GM12878 (cell line): ENCODE measurements at regions not wholly inside any gene's neighbourhood (a gene's known extent, or its start where the extent isn't known, plus 50 kb on each side); places are given as distances from the start of the nearest gene placed in this dataset.

Experiments used
- ATAC-seq: fragments of 200-7000 bp; cut with Tn5 transposase; 3 replicates; pipeline ENCODE4 v1.9.1; 2020; ENCODE audit warnings: mild to moderate bottlenecking, moderate library complexity
- BruUV-seq: library from RNA; stranded (reverse); fragments of 400-500 nt; replicated peaks from 2 replicates; lab custom pipeline; 2021; lab: Mats Ljungman, UMichigan
- CTCF ChIA-PET: fragments of 300-600 bp; sonication (Branson Sonifier 250); formaldehyde crosslinking; extraction: SDS; loops from one replicate; lab custom pipeline; 2021; ENCODE audit warnings: inconsistent platforms; lab: Yijun Ruan, JAX
- POLR2A ChIA-PET: fragments of 350-600 bp; formaldehyde crosslinking; extraction: SDS; loops from one replicate; lab custom pipeline; 2021; ENCODE audit warnings: inconsistent platforms; lab: Charles Lee
- RAD21 ChIA-PET: fragments of 300-600 bp; sonication (Branson Sonifier 250); formaldehyde crosslinking; loops from one replicate; lab custom pipeline; 2023; ENCODE audit warnings: antibody characterized with exemption; ENCODE audit not compliant: unreplicated experiment; lab: Charles Lee
- SMC1A ChIA-PET: fragments of 300-600 bp; sonication (Branson Sonifier 250); formaldehyde crosslinking; loops from one replicate; lab custom pipeline; 2023; ENCODE audit not compliant: unreplicated experiment, uncharacterized antibody; lab: Charles Lee
- DNase-seq: peaks from one replicate; pipeline ENCODE4 v3.0.0-alpha.2; 2011; ENCODE audit warnings: low read depth, low spot score
- FAIRE-seq: peaks from 3 replicates; lab custom pipeline; 2011; peaks lifted over from hg19 to GRCh38; lab: Jason Lieb, UNC
- H2AFZ ChIP-seq: 2 replicates; pipeline ENCODE4 v1.6.0; 2011; ENCODE audit warnings: low read depth, low read length, control low read depth; ENCODE audit not compliant: control insufficient read depth
- H3K27ac ChIP-seq: 2 replicates; pipeline ENCODE4 v1.5.1; 2011; ENCODE audit warnings: control low read depth; ENCODE audit not compliant: control insufficient read depth, insufficient read depth
- H3K27me3 ChIP-seq, 2 experiments: replicated peaks in 1 of 2; 2 replicates each; pipeline versions ENCODE4 v1.6.0 to v1.6.1; 2011; ENCODE audit warnings: low read length in 1 of 2; ENCODE audit not compliant: control insufficient read depth in 2 of 2, insufficient read depth in 2 of 2
- H3K36me3 ChIP-seq, 2 experiments: 2 replicates each; pipeline ENCODE4 v1.5.1; 2011; ENCODE audit warnings: low read length in 1 of 2; ENCODE audit not compliant: control insufficient read depth in 2 of 2, insufficient read depth in 2 of 2
- H3K4me1 ChIP-seq: 2 replicates; pipeline ENCODE4 v1.6.1; 2011; ENCODE audit warnings: mild to moderate bottlenecking, low read length, moderate library complexity, mixed read lengths; ENCODE audit not compliant: control insufficient read depth, insufficient read depth
- H3K4me2 ChIP-seq: 2 replicates; pipeline ENCODE4 v1.6.0; 2011; ENCODE audit warnings: control low read depth; ENCODE audit not compliant: control insufficient read depth, insufficient read depth
- H3K4me3 ChIP-seq: fragments of 200-600 bp; sonication (generic); 2 replicates; pipeline ENCODE4 v1.5.1; 2016
- H3K79me2 ChIP-seq: 2 replicates; pipeline ENCODE4 v1.6.0; 2011; ENCODE audit warnings: low read length; ENCODE audit not compliant: control insufficient read depth, insufficient read depth
- H3K9ac ChIP-seq: 2 replicates; pipeline ENCODE4 v1.8.0; 2011; ENCODE audit warnings: low read length, control low read depth, mixed read lengths; ENCODE audit not compliant: control insufficient read depth, insufficient read depth
- H3K9me3 ChIP-seq: replicated peaks from 3 replicates; pipeline ENCODE4 v1.5.1; 2011; ENCODE audit warnings: mild to moderate bottlenecking, low read length; ENCODE audit not compliant: control insufficient read depth, insufficient read depth
- H4K20me1 ChIP-seq: 2 replicates; pipeline ENCODE4 v1.6.0; 2011; ENCODE audit not compliant: control insufficient read depth, insufficient read depth
- CBX3 ChIP-seq: fragments of 200-600 bp; sonication (generic); IDR thresholded peaks from 2 replicates; pipeline ENCODE4 v1.6.1; 2016; ENCODE audit warnings: low read depth, borderline replicate concordance
- FOXK2 ChIP-seq: fragments of 450-650 bp; IDR thresholded peaks from 2 replicates; pipeline ENCODE4 v1.6.1; 2017; ENCODE audit warnings: mild to moderate bottlenecking, moderate library complexity
- GATAD2B ChIP-seq: fragments of 450-650 bp; conservative IDR thresholded peaks from 2 replicates; pipeline ENCODE4 v1.6.1; 2017; ENCODE audit warnings: low read depth, mild to moderate bottlenecking, moderate library complexity
- MXI1 ChIP-seq: fragments of 150-350 bp; IDR thresholded peaks from 2 replicates; pipeline ENCODE4 v1.6.1; 2011; ENCODE audit warnings: low read depth, mild to moderate bottlenecking, inconsistent platforms, low read length, improper control_type of control experiment
- PML ChIP-seq: IDR thresholded peaks from 2 replicates; pipeline ENCODE4 v1.6.1; 2012; ENCODE audit warnings: low read length, inconsistent platforms
- POLR2AphosphoS5 ChIP-seq: IDR thresholded peaks from 2 replicates; pipeline ENCODE4 v1.6.1; 2011; ENCODE audit warnings: mild to moderate bottlenecking, low read length, inconsistent platforms
- RAD21 ChIP-seq: IDR thresholded peaks from 2 replicates; pipeline ENCODE4 v1.6.1; 2011; ENCODE audit warnings: mild to moderate bottlenecking, low read depth, low read length, moderate library complexity; ENCODE audit not compliant: insufficient read depth
- RAD51 ChIP-seq: fragments of 450-650 bp; IDR thresholded peaks from 2 replicates; pipeline ENCODE4 v1.6.1; 2016; ENCODE audit warnings: moderate library complexity, mild to moderate bottlenecking, inconsistent platforms
- SMC3 ChIP-seq: IDR thresholded peaks from 2 replicates; pipeline ENCODE4 v1.6.1; 2011; ENCODE audit warnings: low read length, improper control_type of control experiment, borderline replicate concordance
- STAT1 ChIP-seq: fragments of 450-650 bp; conservative IDR thresholded peaks from 2 replicates; pipeline ENCODE4 v1.6.1; 2014; ENCODE audit warnings: antibody characterized with exemption, mild to moderate bottlenecking
- TAF1 ChIP-seq: IDR thresholded peaks from 2 replicates; pipeline ENCODE4 v1.6.1; 2011; ENCODE audit warnings: mild to moderate bottlenecking, low read depth, low read length, borderline replicate concordance
- WRNIP1 ChIP-seq: IDR thresholded peaks from 2 replicates; pipeline ENCODE4 v1.6.1; 2011; ENCODE audit warnings: low read depth, low read length, improper control_type of control experiment, borderline replicate concordance
- ZNF207 ChIP-seq: fragments of 450-650 bp; IDR thresholded peaks from 2 replicates; pipeline ENCODE4 v1.6.1; 2014; ENCODE audit warnings: antibody characterized with exemption, mild to moderate bottlenecking, borderline replicate concordance
- WGBS: methylation state at CpG from one replicate; pipeline ENCODE4 v1.1.6; 2016; ENCODE audit warnings: low lambda C conversion rate; ENCODE audit not compliant: insufficient replicate concordance, insufficient coverage; ENCODE audit errors: missing lambda C conversion rate; 5-methylcytosine and 5-hydroxymethylcytosine counted together
- in situ Hi-C: fragments of 300-500 bp; cut with MboI; formaldehyde crosslinking; loops from 9 replicates; pipeline ENCODE4 v1.14.3; 2018; ENCODE audit warnings: mixed read lengths
- intact Hi-C: fragments of 100-400 bp; cut with micrococcal nuclease; formaldehyde crosslinking; loops from one replicate; pipeline ENCODE4 v1.14.2; 2022; ENCODE audit not compliant: unreplicated experiment
- TF ChIP-seq, protein P1 (sequence below): fragments of 450-650 bp; IDR thresholded peaks from 2 replicates; pipeline ENCODE4 v1.6.1; 2017; ENCODE audit warnings: mild to moderate bottlenecking, moderate library complexity
- TF ChIP-seq, protein P2 (sequence below): IDR thresholded peaks from 2 replicates; pipeline ENCODE4 v1.6.1; 2012; ENCODE audit warnings: low read depth, low read length, improper control_type of control experiment
- TF ChIP-seq, protein P3 (sequence below): fragments of 450-650 bp; IDR thresholded peaks from 2 replicates; pipeline ENCODE4 v1.6.1; 2016; ENCODE audit warnings: mild to moderate bottlenecking
- TF ChIP-seq, protein P4 (sequence below): IDR thresholded peaks from 2 replicates; pipeline ENCODE4 v1.6.1; 2012; ENCODE audit warnings: low read depth, low read length, improper control_type of control experiment

DNA sequence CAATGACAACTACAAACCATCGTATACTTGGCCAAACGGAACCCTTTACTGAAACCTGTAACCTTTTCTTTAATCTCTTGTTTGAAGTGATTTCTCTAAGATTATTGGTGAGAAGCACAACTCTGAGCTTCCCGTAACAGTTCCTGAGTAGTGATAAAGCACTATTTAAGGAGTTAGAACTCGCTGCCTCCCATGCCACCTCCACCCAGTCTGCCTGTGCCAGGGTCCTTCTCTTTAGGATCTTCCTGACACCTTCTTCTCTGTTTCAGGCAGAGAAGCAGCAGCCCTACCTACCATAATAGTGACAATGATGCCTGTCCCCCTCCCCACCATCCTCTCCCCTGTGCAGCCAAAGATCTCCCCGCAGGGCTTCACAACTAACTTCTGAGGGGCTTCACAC, 330.6 kb downstream of the ZSWIM6 start:
- H3K4me3 ChIP-seq: no peak overlapping the region
- H3K79me2 ChIP-seq: no peaks in the 10 kb centered on the region
- WGBS: 33% methylated on average over 5 of the region's 5 CpGs
- no peak overlapping the region for H3K4me2 ChIP-seq
- in situ Hi-C loops (loop anchor here (5.0 kb wide), 1 partner anchor 610 kb away; no protein-coding TSS in a partner anchor), intact Hi-C loops (no loop called here)
- ChIA-PET SMC1A (no interaction called here), RAD21 (no interaction called here), CTCF (interaction anchor here (1.7 kb wide), 1 partner anchor 607 kb away, joined by 6 read pairs; no protein-coding TSS in a partner anchor), POLR2A (no interaction called here)
- no peaks in the 10 kb centered on the region for H4K20me1 ChIP-seq
- no peaks in the 10 kb centered on the region for H3K4me1 ChIP-seq
- BruUV-seq: no TSS peak
- H3K9ac ChIP-seq: no peak overlapping the region
- no peaks in the 10 kb centered on the region for H3K36me3 ChIP-seq
- no peak overlapping the region for H3K27ac ChIP-seq
- ATAC-seq (no peak), DNase-seq (no peak), FAIRE-seq (no peak)
- H3K27me3 ChIP-seq: no peaks in the 10 kb centered on the region; a peak in 1 of 4 replicates
- H3K9me3 ChIP-seq: no peaks in the 10 kb centered on the region
- no peak overlapping the region for H2AFZ ChIP-seq
- TF ChIP-seq, protein P1, sequence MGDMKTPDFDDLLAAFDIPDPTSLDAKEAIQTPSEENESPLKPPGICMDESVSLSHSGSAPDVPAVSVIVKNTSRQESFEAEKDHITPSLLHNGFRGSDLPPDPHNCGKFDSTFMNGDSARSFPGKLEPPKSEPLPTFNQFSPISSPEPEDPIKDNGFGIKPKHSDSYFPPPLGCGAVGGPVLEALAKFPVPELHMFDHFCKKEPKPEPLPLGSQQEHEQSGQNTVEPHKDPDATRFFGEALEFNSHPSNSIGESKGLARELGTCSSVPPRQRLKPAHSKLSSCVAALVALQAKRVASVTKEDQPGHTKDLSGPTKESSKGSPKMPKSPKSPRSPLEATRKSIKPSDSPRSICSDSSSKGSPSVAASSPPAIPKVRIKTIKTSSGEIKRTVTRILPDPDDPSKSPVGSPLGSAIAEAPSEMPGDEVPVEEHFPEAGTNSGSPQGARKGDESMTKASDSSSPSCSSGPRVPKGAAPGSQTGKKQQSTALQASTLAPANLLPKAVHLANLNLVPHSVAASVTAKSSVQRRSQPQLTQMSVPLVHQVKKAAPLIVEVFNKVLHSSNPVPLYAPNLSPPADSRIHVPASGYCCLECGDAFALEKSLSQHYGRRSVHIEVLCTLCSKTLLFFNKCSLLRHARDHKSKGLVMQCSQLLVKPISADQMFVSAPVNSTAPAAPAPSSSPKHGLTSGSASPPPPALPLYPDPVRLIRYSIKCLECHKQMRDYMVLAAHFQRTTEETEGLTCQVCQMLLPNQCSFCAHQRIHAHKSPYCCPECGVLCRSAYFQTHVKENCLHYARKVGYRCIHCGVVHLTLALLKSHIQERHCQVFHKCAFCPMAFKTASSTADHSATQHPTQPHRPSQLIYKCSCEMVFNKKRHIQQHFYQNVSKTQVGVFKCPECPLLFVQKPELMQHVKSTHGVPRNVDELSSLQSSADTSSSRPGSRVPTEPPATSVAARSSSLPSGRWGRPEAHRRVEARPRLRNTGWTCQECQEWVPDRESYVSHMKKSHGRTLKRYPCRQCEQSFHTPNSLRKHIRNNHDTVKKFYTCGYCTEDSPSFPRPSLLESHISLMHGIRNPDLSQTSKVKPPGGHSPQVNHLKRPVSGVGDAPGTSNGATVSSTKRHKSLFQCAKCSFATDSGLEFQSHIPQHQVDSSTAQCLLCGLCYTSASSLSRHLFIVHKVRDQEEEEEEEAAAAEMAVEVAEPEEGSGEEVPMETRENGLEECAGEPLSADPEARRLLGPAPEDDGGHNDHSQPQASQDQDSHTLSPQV: no peak
- TF ChIP-seq, protein P2, sequence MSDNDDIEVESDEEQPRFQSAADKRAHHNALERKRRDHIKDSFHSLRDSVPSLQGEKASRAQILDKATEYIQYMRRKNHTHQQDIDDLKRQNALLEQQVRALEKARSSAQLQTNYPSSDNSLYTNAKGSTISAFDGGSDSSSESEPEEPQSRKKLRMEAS: no peak
- TF ChIP-seq WRNIP1: no peak
- TF ChIP-seq FOXK2: no peak
- TF ChIP-seq, protein P3, sequence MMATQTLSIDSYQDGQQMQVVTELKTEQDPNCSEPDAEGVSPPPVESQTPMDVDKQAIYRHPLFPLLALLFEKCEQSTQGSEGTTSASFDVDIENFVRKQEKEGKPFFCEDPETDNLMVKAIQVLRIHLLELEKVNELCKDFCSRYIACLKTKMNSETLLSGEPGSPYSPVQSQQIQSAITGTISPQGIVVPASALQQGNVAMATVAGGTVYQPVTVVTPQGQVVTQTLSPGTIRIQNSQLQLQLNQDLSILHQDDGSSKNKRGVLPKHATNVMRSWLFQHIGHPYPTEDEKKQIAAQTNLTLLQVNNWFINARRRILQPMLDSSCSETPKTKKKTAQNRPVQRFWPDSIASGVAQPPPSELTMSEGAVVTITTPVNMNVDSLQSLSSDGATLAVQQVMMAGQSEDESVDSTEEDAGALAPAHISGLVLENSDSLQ: no peak
- no peak for TF ChIP-seq RAD51
- no peak for TF ChIP-seq MXI1
- no peak for TF ChIP-seq ZNF207
- TF ChIP-seq SMC3: no peak
- no peak for TF ChIP-seq TAF1
- no peak for TF ChIP-seq RAD21
- no peak for TF ChIP-seq POLR2AphosphoS5
- TF ChIP-seq GATAD2B: no peak
- TF ChIP-seq PML: no peak
- no peak for TF ChIP-seq CBX3
- TF ChIP-seq, protein P4, sequence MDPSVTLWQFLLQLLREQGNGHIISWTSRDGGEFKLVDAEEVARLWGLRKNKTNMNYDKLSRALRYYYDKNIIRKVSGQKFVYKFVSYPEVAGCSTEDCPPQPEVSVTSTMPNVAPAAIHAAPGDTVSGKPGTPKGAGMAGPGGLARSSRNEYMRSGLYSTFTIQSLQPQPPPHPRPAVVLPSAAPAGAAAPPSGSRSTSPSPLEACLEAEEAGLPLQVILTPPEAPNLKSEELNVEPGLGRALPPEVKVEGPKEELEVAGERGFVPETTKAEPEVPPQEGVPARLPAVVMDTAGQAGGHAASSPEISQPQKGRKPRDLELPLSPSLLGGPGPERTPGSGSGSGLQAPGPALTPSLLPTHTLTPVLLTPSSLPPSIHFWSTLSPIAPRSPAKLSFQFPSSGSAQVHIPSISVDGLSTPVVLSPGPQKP: no peak
- no peak for TF ChIP-seq STAT1
